ENCODE measurements at regions not wholly inside any gene's neighbourhood (a gene's known extent, or its start where the extent isn't known, plus 50 kb on each side); places are given as distances from the start of the nearest gene placed in this dataset.

- DNase-seq, result no peak
These were observed 698.0 kb upstream of the WWC1 start for GRCh38 chr5:167593329-167594060.

- no peak for DNase-seq
These were observed 697.4 kb upstream of the WWC1 start for GRCh38 chr5:167594061-167594435.

GRCh38 chr5:167594750-167595149 lies 696.7 kb upstream of the WWC1 start:
- no peak for DNase-seq

GRCh38 chr5:167595196-167595595 lies 696.2 kb upstream of the WWC1 start:
- no peak for DNase-seq

- DNase-seq, result no peak
These were observed 693.3 kb upstream of the WWC1 start for GRCh38 chr5:167598166-167598565.

GRCh38 chr5:167602067-167602466 lies 689.4 kb upstream of the WWC1 start:
- DNase-seq, result peak; percentile 49

GRCh38 chr5:167603135-167603534 lies 688.3 kb upstream of the WWC1 start:
- no peak for DNase-seq

- no peak for DNase-seq
These were observed 682.8 kb upstream of the WWC1 start for GRCh38 chr5:167608390-167609272.

- DNase-seq, result no peak
These were observed 677.0 kb upstream of the WWC1 start for GRCh38 chr5:167614294-167615021.

- DNase-seq, result no peak
These were observed 675.2 kb upstream of the WWC1 start for GRCh38 chr5:167616043-167616890.

GRCh38 chr5:167623354-167623753 lies 668.1 kb upstream of the WWC1 start:
- DNase-seq, result no peak

GRCh38 chr5:167624053-167624452 lies 667.4 kb upstream of the WWC1 start:
- DNase-seq, result no peak

GRCh38 chr5:167626341-167627123 lies 664.9 kb upstream of the WWC1 start:
- DNase-seq, result no peak

- DNase-seq, result no peak
These were observed 661.8 kb upstream of the WWC1 start for GRCh38 chr5:167629634-167630033.

GRCh38 chr5:167631191-167631590 lies 660.3 kb upstream of the WWC1 start:
- DNase-seq, result no peak

- DNase-seq, result no peak
These were observed 658.3 kb upstream of the WWC1 start for GRCh38 chr5:167633114-167633513.

- no peak for DNase-seq
These were observed 657.5 kb upstream of the WWC1 start for GRCh38 chr5:167633931-167634341.

GRCh38 chr5:167634432-167634831 lies 657.0 kb upstream of the WWC1 start:
- no peak for DNase-seq

GRCh38 chr5:167638816-167639215 lies 652.6 kb upstream of the WWC1 start:
- DNase-seq, result no peak

GRCh38 chr5:167639273-167639672 lies 652.2 kb upstream of the WWC1 start:
- DNase-seq, result no peak

GRCh38 chr5:167639766-167640165 lies 651.7 kb upstream of the WWC1 start:
- DNase-seq, result no peak

Measured in muscle of arm (tissue), 1 donor.